ENCODE measurements at regions not wholly inside any gene's neighbourhood (a gene's known extent, or its start where the extent isn't known, plus 50 kb on each side); places are given as distances from the start of the nearest gene placed in this dataset.

- TF ChIP-seq MAFK (IDR thresholded peaks at IDR 0.05; ENCODE audit: low read depth, low read length): no peak
- TF ChIP-seq POLR2A (IDR thresholded peaks at IDR 0.05; ENCODE audit: low read depth, low read length): no peak
- no peak for TF ChIP-seq RFX5 (IDR thresholded peaks at IDR 0.05; ENCODE audit: low read depth, low read length)
- no peak for TF ChIP-seq CEBPB (IDR thresholded peaks at IDR 0.05; ENCODE audit: low read depth, low read length)
- TF ChIP-seq BHLHE40 (IDR thresholded peaks at IDR 0.05; ENCODE audit: low read depth, low read length): no peak
- TF ChIP-seq, protein P1, sequence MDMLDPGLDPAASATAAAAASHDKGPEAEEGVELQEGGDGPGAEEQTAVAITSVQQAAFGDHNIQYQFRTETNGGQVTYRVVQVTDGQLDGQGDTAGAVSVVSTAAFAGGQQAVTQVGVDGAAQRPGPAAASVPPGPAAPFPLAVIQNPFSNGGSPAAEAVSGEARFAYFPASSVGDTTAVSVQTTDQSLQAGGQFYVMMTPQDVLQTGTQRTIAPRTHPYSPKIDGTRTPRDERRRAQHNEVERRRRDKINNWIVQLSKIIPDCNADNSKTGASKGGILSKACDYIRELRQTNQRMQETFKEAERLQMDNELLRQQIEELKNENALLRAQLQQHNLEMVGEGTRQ (IDR thresholded peaks at IDR 0.05; ENCODE audit: low read depth, low read length): no peak
- no peak for TF ChIP-seq MXI1 (IDR thresholded peaks at IDR 0.05; ENCODE audit: borderline replicate concordance, low read depth, low read length)
- TF ChIP-seq, protein P2, sequence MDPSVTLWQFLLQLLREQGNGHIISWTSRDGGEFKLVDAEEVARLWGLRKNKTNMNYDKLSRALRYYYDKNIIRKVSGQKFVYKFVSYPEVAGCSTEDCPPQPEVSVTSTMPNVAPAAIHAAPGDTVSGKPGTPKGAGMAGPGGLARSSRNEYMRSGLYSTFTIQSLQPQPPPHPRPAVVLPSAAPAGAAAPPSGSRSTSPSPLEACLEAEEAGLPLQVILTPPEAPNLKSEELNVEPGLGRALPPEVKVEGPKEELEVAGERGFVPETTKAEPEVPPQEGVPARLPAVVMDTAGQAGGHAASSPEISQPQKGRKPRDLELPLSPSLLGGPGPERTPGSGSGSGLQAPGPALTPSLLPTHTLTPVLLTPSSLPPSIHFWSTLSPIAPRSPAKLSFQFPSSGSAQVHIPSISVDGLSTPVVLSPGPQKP (IDR thresholded peaks at IDR 0.05; ENCODE audit: borderline replicate concordance, low read depth, low read length): no peak
- TF ChIP-seq, protein P3, sequence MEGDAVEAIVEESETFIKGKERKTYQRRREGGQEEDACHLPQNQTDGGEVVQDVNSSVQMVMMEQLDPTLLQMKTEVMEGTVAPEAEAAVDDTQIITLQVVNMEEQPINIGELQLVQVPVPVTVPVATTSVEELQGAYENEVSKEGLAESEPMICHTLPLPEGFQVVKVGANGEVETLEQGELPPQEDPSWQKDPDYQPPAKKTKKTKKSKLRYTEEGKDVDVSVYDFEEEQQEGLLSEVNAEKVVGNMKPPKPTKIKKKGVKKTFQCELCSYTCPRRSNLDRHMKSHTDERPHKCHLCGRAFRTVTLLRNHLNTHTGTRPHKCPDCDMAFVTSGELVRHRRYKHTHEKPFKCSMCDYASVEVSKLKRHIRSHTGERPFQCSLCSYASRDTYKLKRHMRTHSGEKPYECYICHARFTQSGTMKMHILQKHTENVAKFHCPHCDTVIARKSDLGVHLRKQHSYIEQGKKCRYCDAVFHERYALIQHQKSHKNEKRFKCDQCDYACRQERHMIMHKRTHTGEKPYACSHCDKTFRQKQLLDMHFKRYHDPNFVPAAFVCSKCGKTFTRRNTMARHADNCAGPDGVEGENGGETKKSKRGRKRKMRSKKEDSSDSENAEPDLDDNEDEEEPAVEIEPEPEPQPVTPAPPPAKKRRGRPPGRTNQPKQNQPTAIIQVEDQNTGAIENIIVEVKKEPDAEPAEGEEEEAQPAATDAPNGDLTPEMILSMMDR (conservative IDR thresholded peaks at IDR 0.05; ENCODE audit: low read depth, low read length): no peak
- no peak for TF ChIP-seq CHD1 (IDR thresholded peaks at IDR 0.05; ENCODE audit: low read depth, low read length)
- no peak for TF ChIP-seq NFE2L2 (IDR thresholded peaks at IDR 0.05; ENCODE audit: low read depth, low read length)
- Histone ChIP-seq H3K4me1 (ENCODE audit: control insufficient read depth, insufficient read depth, low read length) (peaks cover 4% of the 10 kb centered on the region; the same call in 1 of the 2 replicates), H3K9me1 (ENCODE audit: insufficient read depth, low read length) (no peaks in the 10 kb centered on the region), H3K4me3 (ENCODE audit: insufficient read depth, low read depth, low read length) (no peak overlapping the region), H3K27me3 (ENCODE audit: control insufficient read depth, insufficient read depth, low read length) (no peaks in the 10 kb centered on the region), H3K14ac (replicated peaks; ENCODE audit: low read depth, low read length) (no peak overlapping the region), H3K18ac (ENCODE audit: low read depth, low read length) (no peak overlapping the region), H3K79me1 (ENCODE audit: low read depth in 1 of 2, low read length in 2 of 2) (no peaks in the 10 kb centered on the region), H2BK15ac (ENCODE audit: low read depth, low read length) (no peak overlapping the region), H3K9ac (ENCODE audit: low read depth, low read length) (no peak overlapping the region), H3K27ac (ENCODE audit: insufficient read depth, low read length) (no peak overlapping the region), H4K5ac (ENCODE audit: low read depth, low read length) (no peak overlapping the region), H4K20me1 (ENCODE audit: insufficient read depth, low read length) (no peaks in the 10 kb centered on the region), H2AK9ac (replicated peaks; ENCODE audit: low read depth, low read length, poor library complexity) (no peak overlapping the region), H2BK5ac (ENCODE audit: low read depth, low read length, poor library complexity, severe bottlenecking) (no peak overlapping the region), H2AK5ac (ENCODE audit: low read depth, low read length) (no peak overlapping the region), H3K36me3 (ENCODE audit: control insufficient read depth, insufficient read depth, low read length) (no peaks in the 10 kb centered on the region), H3K56ac (ENCODE audit: extremely low read depth, insufficient read depth, low read length) (no peak overlapping the region), H4K8ac (ENCODE audit: low read depth in 2 of 2, low read length in 2 of 2) (no peak overlapping the region), H3K4ac (ENCODE audit: low read depth, low read length) (no peak overlapping the region), H4K91ac (ENCODE audit: insufficient read depth, low read depth, low read length) (no peak overlapping the region; the same call in 1 of the 2 replicates), H3K4me2 (ENCODE audit: low read depth, low read length) (no peak overlapping the region), H2BK120ac (ENCODE audit: low read depth, low read length) (no peak overlapping the region), H2BK20ac (ENCODE audit: low read depth, low read length) (no peak overlapping the region), H3K9me3 (ENCODE audit: control insufficient read depth, insufficient read depth, low read length) (no peaks in the 10 kb centered on the region), H2AFZ (replicated peaks; ENCODE audit: low read length, poor library complexity) (no peak overlapping the region), H3K23ac (ENCODE audit: low read depth, low read length) (no peak overlapping the region)
- intact Hi-C loops (cut with micrococcal nuclease) (no loop called here), in situ Hi-C loops (cut with MboI; ENCODE audit: low sequenced_read_pairs) (no loop called here), dilution Hi-C loops (cut with HindIII; ENCODE audit: low sequenced_read_pairs, unreplicated experiment) (no loop called here)
- DNase-seq (no peak), ATAC-seq (ENCODE audit: low read depth) (no peak)
- CTCF ChIA-PET: no interaction called here
- no CpG with 5 or more reads among the region's 4 CpGs for WGBS, 2 experiments (ENCODE audit: extremely low coverage in 2 of 2, insufficient read length in 1 of 2)
- no TSS peak for BruUV-seq (replicated peaks)
- POLR2A ChIA-PET (ENCODE audit: unreplicated experiment): no interaction called here
Observed at GRCh38 chr2:66695226-66695735, 260.4 kb downstream of the MEIS1 start.

All from IMR-90 (cell line).